K562 (cell line): ENCODE measurements at regions not wholly inside any gene's neighbourhood (a gene's known extent, or its start where the extent isn't known, plus 50 kb on each side); places are given as distances from the start of the nearest gene placed in this dataset.

Experiments used
- MTF1 ChIP-seq: fragments of 250-450 bp; sonication (Bioruptor Pico); IDR thresholded peaks from 2 replicates; pipeline ENCODE4 v1.9.0; 2021; ENCODE audit warnings: moderate library complexity, mild to moderate bottlenecking, inconsistent platforms, borderline replicate concordance
- POLR2AphosphoS5 ChIP-seq: IDR thresholded peaks from 2 replicates; pipeline ENCODE4 v1.6.1; 2011; ENCODE audit warnings: mild to moderate bottlenecking, low read depth, low read length, moderate library complexity; ENCODE audit not compliant: control insufficient read depth, insufficient read depth
- SOX6 ChIP-seq: fragments of 450-650 bp; IDR thresholded peaks from 2 replicates; pipeline ENCODE4 v1.6.1; 2014; ENCODE audit warnings: mild to moderate bottlenecking
- TAF7 ChIP-seq: fragments of 450-650 bp; IDR thresholded peaks from 2 replicates; pipeline ENCODE4 v1.6.1; 2016; ENCODE audit warnings: missing genetic modification characterization, missing compliant biosample characterization
- ZNF121 ChIP-seq: sonication (generic); formaldehyde crosslinking; conservative IDR thresholded peaks from 2 replicates; pipeline ENCODE4 v1.8.0; 2022; ENCODE audit warnings: missing genetic modification reagents

GRCh38 chr2:35468245-35468644 lies 887.3 kb upstream of the CRIM1 start:
- TF ChIP-seq MTF1 (CRISPR knock-in tag) (no peak), TAF7 (tag) (no peak), SOX6 (no peak), POLR2AphosphoS5 (no peak), ZNF121 (no peak)
